Gastrocnemius medialis (tissue), 4 donors: ENCODE measurements at regions not wholly inside any gene's neighbourhood (a gene's known extent, or its start where the extent isn't known, plus 50 kb on each side); places are given as distances from the start of the nearest gene placed in this dataset.

Experiments used
- CTCF ChIP-seq, 5 experiments: fragments of 450-650 bp in 3 of 5; fragments of 200-600 bp in 2 of 5; sonication (generic) in 2 of 5; IDR thresholded peaks in 4 of 5; conservative IDR thresholded peaks in 1 of 5; 1 replicate in 4 of 5; 2 replicates in 1 of 5; pipeline ENCODE4 v1.5.1; 2016 to 2019; ENCODE audit warnings: antibody characterized with exemption in 5 of 5, mild to moderate bottlenecking in 3 of 5, moderate library complexity in 3 of 5
- POLR2A ChIP-seq, 2 donors: fragments of 450-650 bp; IDR thresholded peaks; one replicate each; pipeline ENCODE4 v1.6.1; 2017; ENCODE audit warnings: antibody characterized with exemption in 2 of 2, mild to moderate bottlenecking in 2 of 2, moderate library complexity in 2 of 2

GRCh38 chr2:41948397-41948763 lies 99.4 kb upstream of the PKDCC start:
- no peak for TF ChIP-seq CTCF (IDR thresholded peaks at IDR 0.05 in 4 of 5, conservative IDR thresholded peaks at IDR 0.05 in 1 of 5)
- TF ChIP-seq POLR2A (IDR thresholded peaks at IDR 0.05), result no peak
